Calu3 (cell line): ENCODE measurements at regions not wholly inside any gene's neighbourhood (a gene's known extent, or its start where the extent isn't known, plus 50 kb on each side); places are given as distances from the start of the nearest gene placed in this dataset.
A peak's percentile ranks its signal among the peaks of the same experiment; 100 is the strongest.

ENCODE experiments used
- BruUV-seq: library from RNA; stranded (reverse); fragments of 400-500 nt; replicated peaks from 2 replicates; lab custom pipeline; 2021; lab: Mats Ljungman, UMichigan
- CTCF ChIA-PET: fragments of 300-600 bp; sonication (Branson Sonifier 250); formaldehyde crosslinking; loops from one replicate; lab custom pipeline; 2022; ENCODE audit warnings: antibody characterized with exemption; lab: Charles Lee
- DNase-seq: peaks from one replicate; pipeline ENCODE4 v3.0.0; 2022
- H3K27ac Mint-ChIP-seq: one replicate; pipeline ENCODE4 v1.8.0; 2022; ENCODE audit warnings: mixed read lengths; ENCODE audit not compliant: unreplicated experiment
- H3K27me3 Mint-ChIP-seq: one replicate; pipeline ENCODE4 v1.8.0; 2022; ENCODE audit warnings: mixed read lengths; ENCODE audit not compliant: unreplicated experiment
- H3K36me3 Mint-ChIP-seq: one replicate; pipeline ENCODE4 v1.8.0; 2022; ENCODE audit warnings: mild to moderate bottlenecking, moderate library complexity, mixed read lengths; ENCODE audit not compliant: insufficient read depth, unreplicated experiment
- H3K4me1 Mint-ChIP-seq: one replicate; pipeline ENCODE4 v1.8.0; 2022; ENCODE audit warnings: mild to moderate bottlenecking, low read depth, mixed read lengths; ENCODE audit not compliant: unreplicated experiment
- H3K4me3 Mint-ChIP-seq: one replicate; pipeline ENCODE4 v1.8.0; 2022; ENCODE audit warnings: mild to moderate bottlenecking, low read depth, moderate library complexity, mixed read lengths; ENCODE audit not compliant: unreplicated experiment
- H3K9me3 Mint-ChIP-seq: one replicate; pipeline ENCODE4 v1.8.0; 2022; ENCODE audit warnings: low read depth, mixed read lengths; ENCODE audit not compliant: unreplicated experiment
- CTCF ChIP-seq: fragments of 200-600 bp; IDR thresholded peaks from one replicate; pipeline ENCODE4 v1.8.0; 2022; ENCODE audit warnings: antibody characterized with exemption; ENCODE audit not compliant: unreplicated experiment
- intact Hi-C: fragments of 100-400 bp; cut with micrococcal nuclease; formaldehyde crosslinking; loops from one replicate; pipeline ENCODE4 v1.10.0; 2022; ENCODE audit not compliant: unreplicated experiment

- no TSS peak for BruUV-seq
- CTCF ChIA-PET = no interaction called here
- Mint-ChIP-seq H3K36me3 (no peaks in the 10 kb centered on the region), H3K4me1 (no peaks in the 10 kb centered on the region), H3K9me3 (no peaks in the 10 kb centered on the region), H3K4me3 (no peak overlapping the region), H3K27me3 (peaks cover 76% of the 10 kb centered on the region), H3K27ac (no peak overlapping the region)
- no peak for DNase-seq
- intact Hi-C loops = no loop called here
- no peak for TF ChIP-seq CTCF
These were observed 279.3 kb downstream of the ABCC12 start for GRCh38 chr16:47876511-47876910.

GRCh38 chr16:47873434-47873833, 282.4 kb downstream of the ABCC12 start:
- CTCF ChIA-PET = no interaction called here
- TF ChIP-seq CTCF = peak; percentile 14
- Mint-ChIP-seq H3K4me3 (no peak overlapping the region), H3K9me3 (no peaks in the 10 kb centered on the region), H3K4me1 (no peaks in the 10 kb centered on the region), H3K27me3 (peaks cover 76% of the 10 kb centered on the region), H3K36me3 (no peaks in the 10 kb centered on the region), H3K27ac (no peak overlapping the region)
- BruUV-seq = no TSS peak
- intact Hi-C loops = no loop called here
- DNase-seq = no peak

- Mint-ChIP-seq H3K27ac (no peak overlapping the region), H3K4me3 (no peak overlapping the region), H3K4me1 (no peaks in the 10 kb centered on the region), H3K36me3 (no peaks in the 10 kb centered on the region), H3K9me3 (no peaks in the 10 kb centered on the region), H3K27me3 (peaks cover 64% of the 10 kb centered on the region)
- intact Hi-C loops = no loop called here
- TF ChIP-seq CTCF = no peak
- no TSS peak for BruUV-seq
- no peak for DNase-seq
- CTCF ChIA-PET = interaction anchor here (0.6 kb wide), 1 partner anchor 280 kb away, joined by 3 read pairs; no protein-coding TSS in a partner anchor
These were observed 283.6 kb downstream of the ABCC12 start for GRCh38 chr16:47872225-47872624.

GRCh38 chr16:47866423-47866822, 289.4 kb downstream of the ABCC12 start:
- TF ChIP-seq CTCF = no peak
- no peak overlapping the region for H3K27ac Mint-ChIP-seq

More at GRCh38 chr16:47866423-47866822, 289.4 kb downstream of the ABCC12 start:
- intact Hi-C loops = no loop called here
- Mint-ChIP-seq H3K4me3 (no peak overlapping the region), H3K27me3 (peaks cover 63% of the 10 kb centered on the region), H3K4me1 (no peaks in the 10 kb centered on the region), H3K36me3 (no peaks in the 10 kb centered on the region), H3K9me3 (no peaks in the 10 kb centered on the region)
- BruUV-seq = no TSS peak
- DNase-seq = no peak
- CTCF ChIA-PET = no interaction called here
